ENCODE measurements at regions not wholly inside any gene's neighbourhood (a gene's known extent, or its start where the extent isn't known, plus 50 kb on each side); places are given as distances from the start of the nearest gene placed in this dataset.

DNA sequence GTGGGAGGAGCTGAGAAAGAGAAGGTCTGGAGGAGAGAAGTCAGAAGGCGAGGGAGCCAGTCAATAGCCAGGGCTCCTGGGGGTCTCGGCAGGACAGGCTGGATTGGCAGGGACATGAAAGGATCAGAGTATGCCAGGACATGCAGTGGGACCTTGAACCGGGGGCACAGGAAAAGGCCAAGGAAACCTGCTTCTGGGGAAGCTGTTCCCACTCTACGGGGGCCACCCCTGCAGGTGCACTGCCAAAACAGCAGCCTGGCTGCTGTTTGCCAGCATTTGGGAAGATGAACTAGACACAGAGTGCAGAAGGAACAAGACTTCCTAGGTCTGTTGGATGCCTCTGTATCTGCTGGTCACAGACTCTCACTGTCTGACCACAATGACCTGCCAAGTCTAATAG is 194.9 kb upstream of the PRSS58 start:
- no peak for TF ChIP-seq EZH2 (IDR thresholded peaks at IDR 0.05; ENCODE audit: borderline replicate concordance, low read depth, low read length, poor library complexity, severe bottlenecking)
- no peak for TF ChIP-seq CTCF (conservative IDR thresholded peaks at IDR 0.05; ENCODE audit: low read depth, low read length)
